ENCODE measurements at regions not wholly inside any gene's neighbourhood (a gene's known extent, or its start where the extent isn't known, plus 50 kb on each side); places are given as distances from the start of the nearest gene placed in this dataset.

- DNase-seq = no peak
These were observed 204.6 kb downstream of the GLI2 start for GRCh38 chr2:120940319-120940696.

- DNase-seq = no peak
These were observed 205.1 kb downstream of the GLI2 start for GRCh38 chr2:120940726-120941256.

DNA sequence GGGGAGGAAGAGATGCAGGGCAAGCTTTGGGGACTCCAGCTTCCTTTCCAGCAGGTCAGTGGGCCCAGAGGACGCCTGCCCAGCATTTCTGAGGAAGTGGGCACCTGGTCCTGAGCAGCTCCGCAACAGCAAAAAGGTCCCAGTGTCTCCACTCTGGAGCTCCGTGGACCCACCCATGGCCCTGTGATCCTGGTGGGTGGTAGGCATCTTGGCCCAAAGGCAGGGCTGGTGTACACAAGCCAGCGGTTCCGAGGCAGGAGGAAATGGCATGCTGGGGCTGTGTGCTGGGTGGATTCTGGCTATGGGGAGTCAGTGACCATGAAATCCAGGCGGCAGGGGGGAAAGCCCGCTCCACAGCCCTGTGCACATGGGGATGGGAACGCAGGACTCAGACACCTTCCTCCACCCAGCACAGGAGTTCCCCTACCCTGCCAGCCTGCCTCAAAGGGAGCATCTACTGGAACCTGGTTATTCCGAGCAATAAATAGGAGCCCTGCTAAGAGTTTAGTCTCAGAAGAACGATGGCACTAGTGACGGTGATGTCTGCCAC is 206.0 kb downstream of the GLI2 start:
- DNase-seq = no peak

DNA sequence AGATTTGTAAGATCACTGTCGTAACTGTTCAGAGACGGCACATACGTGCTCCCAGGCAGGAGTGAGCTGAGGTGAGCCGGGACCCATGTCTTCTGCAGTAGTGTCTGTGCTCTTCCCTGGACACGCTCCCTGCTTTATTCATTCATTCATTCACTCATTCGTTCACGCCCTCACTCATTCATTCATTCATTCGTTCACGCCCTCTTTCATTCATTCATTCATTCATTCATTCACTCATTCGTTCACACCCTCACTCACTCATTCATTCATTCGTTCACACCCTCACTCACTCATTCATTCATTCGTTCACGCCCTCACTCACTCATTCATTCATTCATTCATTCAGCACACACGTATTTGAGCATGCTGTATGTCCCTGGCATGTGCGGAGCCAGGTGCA is 207.0 kb downstream of the GLI2 start:
- no peak for DNase-seq

GRCh38 chr2:120943403-120944034 is 207.9 kb downstream of the GLI2 start:
- no peak for DNase-seq

GRCh38 chr2:120944575-120944974 is 208.9 kb downstream of the GLI2 start:
- no peak for DNase-seq

GRCh38 chr2:120945091-120945490 is 209.4 kb downstream of the GLI2 start:
- no peak for DNase-seq

- no peak for DNase-seq
These were observed 210.3 kb downstream of the GLI2 start for GRCh38 chr2:120945832-120946499.

- DNase-seq = no peak
These were observed 211.7 kb downstream of the GLI2 start for GRCh38 chr2:120947327-120947726.

DNA sequence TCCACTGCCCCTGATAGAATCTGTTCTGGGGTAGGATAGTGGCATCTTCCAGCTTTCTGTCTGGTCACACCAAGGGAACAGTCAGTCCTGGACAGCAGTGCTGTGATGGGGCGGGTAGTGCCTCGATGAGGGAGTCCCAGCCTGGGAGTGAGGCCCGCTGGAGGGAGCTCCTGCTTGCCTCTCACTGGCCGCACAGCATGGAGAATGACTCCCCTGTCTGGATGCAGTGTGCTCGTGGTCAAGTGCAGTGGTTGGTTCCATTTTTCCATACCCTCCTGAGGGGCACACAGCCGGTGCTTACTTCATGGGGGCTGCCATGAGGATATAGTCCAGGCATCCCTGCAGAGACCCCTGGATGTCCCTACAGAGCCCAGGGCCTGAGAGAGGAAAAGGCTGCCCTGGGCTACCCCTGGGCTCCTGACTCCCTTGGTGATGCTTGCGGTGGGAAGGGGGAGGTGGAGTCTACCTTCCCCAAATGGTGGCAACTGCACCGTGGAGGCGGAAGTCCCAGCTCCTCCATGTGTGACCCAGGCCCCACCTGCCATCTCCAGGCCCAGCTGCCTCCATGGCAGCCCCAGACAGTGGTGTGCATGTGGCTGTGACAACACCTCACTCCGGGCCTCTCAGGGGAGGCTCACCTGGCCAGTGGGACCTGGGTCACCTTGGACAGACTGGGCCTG is 212.5 kb downstream of the GLI2 start:
- no peak for DNase-seq

- DNase-seq = no peak
These were observed 213.0 kb downstream of the GLI2 start for GRCh38 chr2:120948662-120949011.

DNA sequence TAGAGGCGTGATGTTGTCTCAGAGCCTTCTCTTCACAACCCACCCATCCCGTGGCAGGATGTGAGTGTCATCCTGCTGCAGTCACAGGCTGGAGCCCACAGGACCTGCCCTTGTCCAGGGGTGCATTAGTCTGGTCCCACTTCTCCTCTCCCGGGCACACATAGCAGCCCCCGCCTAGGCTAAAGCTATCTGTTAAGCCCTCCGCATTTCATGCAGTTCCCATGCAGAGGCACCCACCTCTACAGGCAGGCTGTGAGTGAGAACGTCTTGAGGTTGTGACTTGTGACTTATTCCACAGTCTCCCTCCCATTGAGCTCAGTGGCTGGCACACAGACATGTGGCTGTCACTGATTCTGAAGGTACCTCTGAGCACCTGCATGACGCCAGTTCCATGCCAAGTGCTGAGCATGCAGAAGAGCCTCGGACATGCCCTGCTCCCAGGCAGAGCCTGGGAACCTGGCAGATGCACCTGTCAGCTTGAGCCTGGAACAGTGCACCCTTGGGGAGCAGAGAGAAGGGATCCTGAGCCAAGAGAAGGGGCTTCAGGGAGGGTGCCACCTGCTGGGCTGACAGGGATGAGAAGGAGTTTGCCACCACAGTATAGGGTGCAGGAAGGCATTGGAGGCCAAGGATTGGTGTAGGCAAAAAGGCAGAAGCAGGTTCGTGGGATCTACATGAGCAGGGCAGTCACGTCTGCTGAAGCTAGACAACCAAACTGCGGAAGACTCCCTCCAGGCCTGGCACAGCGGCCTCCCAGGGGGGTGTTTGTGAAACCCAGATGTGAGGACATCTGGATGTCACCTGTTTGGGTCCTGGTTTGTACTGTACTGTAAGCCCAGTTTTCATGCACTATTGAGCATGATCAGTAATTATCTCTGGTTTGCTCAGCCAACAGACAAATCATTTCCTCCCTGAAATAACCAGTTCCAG is 213.6 kb downstream of the GLI2 start:
- peak in 1 of 2 experiments; percentile 49 for DNase-seq

GRCh38 chr2:120949957-120950590 is 214.4 kb downstream of the GLI2 start:
- DNase-seq = no peak

DNA sequence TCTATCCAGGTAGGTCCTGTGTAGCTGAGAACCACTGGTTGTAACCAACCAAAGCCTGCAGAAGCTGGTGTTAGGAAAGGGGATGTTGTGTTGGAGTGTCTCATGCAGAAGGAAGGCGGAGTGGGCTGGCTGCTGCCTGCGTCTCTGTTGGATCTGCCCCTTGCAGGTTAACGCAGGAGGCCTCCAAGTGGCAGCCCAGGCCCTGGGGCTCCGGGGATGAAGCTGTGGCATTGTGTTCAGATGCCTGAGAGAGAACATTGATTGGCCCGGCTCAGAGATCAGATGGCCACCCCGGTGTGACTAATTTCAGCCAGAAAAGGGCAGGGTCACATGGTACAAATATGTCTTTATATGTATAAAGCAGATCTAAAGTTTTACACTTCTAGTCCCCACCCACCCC is 216.0 kb downstream of the GLI2 start:
- no peak for DNase-seq

DNA sequence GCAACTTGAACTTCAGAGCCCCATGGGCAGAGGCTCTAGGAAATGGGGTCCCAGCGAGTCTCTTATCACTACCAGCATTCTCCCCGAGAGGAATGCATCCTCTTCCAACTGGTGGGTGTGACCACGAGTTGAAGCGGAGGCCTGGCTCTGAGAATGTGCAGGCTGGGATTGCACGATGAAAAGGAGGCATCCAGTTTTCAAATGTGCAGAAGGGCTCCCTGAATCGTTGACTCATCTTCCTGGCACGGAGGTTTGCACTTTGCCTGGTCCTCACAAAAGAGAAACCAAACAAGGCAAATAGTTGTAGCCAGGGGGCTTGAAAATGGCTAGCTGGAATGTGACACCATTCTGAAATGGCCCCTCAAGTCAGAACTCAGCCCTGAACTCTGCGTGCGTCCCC is 216.7 kb downstream of the GLI2 start:
- DNase-seq = no peak

DNA sequence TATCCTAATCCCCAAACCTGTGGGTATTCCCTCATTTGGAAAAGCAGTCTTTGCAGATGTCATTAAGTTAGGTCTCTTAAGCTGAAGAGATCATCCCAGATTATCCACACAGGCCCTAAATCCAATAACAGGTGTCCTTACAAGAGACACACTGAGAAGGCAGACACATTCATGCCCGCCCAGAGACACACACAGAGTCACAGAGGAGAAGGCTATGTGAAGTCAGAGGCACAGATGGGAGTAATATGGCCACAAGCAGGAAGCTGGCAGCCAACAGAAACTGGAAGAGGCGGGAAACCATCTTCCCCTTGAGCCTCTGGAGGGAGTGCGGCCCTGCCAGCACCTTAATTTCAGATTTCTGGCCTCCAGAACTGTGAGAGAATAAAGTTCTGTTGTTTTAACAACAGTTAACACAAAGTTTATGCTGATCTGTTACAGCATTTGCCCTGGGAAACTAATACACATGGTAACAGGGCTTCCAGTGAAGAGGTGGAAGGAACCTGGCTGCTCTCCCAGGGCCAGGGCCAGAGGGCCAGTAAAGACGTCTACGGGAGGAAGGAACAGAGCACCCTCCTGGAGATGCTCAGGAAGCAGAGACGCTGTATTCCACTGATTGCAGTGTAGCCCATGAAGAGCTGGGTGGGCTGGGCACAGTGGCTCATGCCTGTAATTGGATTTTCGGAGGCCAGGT is 217.5 kb downstream of the GLI2 start:
- DNase-seq = peak; percentile 65 to 90

DNA sequence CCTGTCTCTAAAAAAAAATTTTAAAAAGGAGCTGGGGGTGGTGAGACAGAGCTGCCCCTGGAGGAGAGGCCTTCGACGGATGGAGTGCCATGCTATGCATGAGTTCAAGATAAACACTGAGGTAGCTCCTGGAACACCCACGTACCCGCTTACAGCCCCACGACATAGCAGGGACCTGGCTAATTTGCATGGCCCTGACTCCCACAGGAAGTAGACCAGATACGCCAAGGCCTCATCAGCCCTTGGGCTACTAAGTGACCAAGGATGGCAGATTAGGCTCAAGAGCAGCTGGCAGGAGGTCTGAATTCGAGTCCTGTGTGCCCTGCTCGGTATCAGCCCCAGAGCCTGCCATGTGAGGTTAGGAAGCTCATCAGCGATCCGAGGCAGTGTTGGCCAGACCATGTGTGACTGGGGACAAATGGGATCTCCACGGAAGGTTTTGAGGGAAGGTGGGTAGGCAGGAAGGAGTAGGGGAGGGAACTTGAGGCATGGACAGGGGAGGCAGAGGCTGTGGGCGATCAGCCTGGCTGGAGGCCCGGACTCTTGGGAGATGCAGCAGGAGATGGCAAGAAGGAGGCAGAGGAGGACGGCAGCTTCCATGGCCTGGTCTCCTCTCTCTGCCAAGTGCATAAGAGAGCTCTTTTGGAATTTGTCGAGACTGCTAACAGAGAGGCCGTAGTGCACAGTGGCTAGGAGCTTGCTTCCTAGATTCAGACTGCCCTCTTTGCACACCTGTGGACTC is 218.3 kb downstream of the GLI2 start:
- no peak for DNase-seq

- DNase-seq = no peak
These were observed 219.3 kb downstream of the GLI2 start for GRCh38 chr2:120954939-120955338.

DNA sequence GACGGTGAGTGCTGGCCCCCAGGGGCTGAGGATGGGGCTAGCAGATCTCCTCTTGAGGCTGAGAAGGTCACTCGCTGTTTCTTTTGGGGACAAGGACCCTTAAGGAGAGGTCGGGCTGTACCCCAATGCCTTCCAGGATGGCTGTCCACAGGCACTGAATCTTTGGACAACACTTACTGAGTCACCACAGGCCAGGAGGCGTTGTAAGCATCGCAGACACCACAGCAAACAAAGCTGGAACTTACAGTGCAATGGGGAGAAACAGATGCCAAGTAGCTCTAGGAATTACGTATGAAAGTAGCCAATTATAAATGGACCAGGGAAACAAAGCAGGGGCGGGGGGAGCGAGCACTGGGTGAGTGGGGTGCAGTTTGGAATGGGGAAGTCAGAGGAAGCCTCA is 219.8 kb downstream of the GLI2 start:
- no peak for DNase-seq

GRCh38 chr2:120956486-120957156 is 221.0 kb downstream of the GLI2 start:
- DNase-seq = no peak

Data from NCI-H524 (cell line).